Astrocyte (in vitro differentiated cells and primary cell): ENCODE measurements at regions not wholly inside any gene's neighbourhood (a gene's known extent, or its start where the extent isn't known, plus 50 kb on each side); places are given as distances from the start of the nearest gene placed in this dataset.
"Not testable (repeated sequence)": the region's sequence is repeated elsewhere in the genome, so short reads cannot be mapped to it uniquely, and the experiment has no call there.

Experiments
- DNase-seq: peaks from one replicate; pipeline ENCODE4 v3.0.0-alpha.2; 2010; ENCODE audit warnings: low read depth
- FAIRE-seq: peaks from 2 replicates; lab custom pipeline; 2011; peaks lifted over from hg19 to GRCh38; lab: Jason Lieb, UNC
- H2AFZ ChIP-seq: 2 replicates; pipeline ENCODE4 v1.6.0; 2012; ENCODE audit warnings: low read depth, low read length, inconsistent platforms
- H3K27ac ChIP-seq: 2 replicates; pipeline ENCODE4 v1.5.1; 2011; ENCODE audit warnings: low read depth, low read length, inconsistent platforms
- H3K27me3 ChIP-seq: 2 replicates; pipeline ENCODE4 v1.6.0; 2011; ENCODE audit warnings: low read length, inconsistent platforms; ENCODE audit not compliant: insufficient read depth
- H3K36me3 ChIP-seq: 2 replicates; pipeline ENCODE4 v1.5.1; 2011; ENCODE audit warnings: low read length, inconsistent platforms; ENCODE audit not compliant: insufficient read depth
- H3K4me1 ChIP-seq: 2 replicates; pipeline ENCODE4 v1.5.1; 2011; ENCODE audit warnings: low read length, inconsistent platforms; ENCODE audit not compliant: insufficient read depth
- H3K4me2 ChIP-seq: 2 replicates; pipeline ENCODE4 v1.6.0; 2012; ENCODE audit warnings: low read length, inconsistent platforms
- H3K4me3 ChIP-seq: 2 replicates; pipeline ENCODE4 v1.5.1; 2011; ENCODE audit warnings: low read depth, mild to moderate bottlenecking, low read length, inconsistent platforms; ENCODE audit not compliant: insufficient read depth
- H3K79me2 ChIP-seq: 2 replicates; pipeline ENCODE4 v1.6.0; 2012; ENCODE audit warnings: mild to moderate bottlenecking, low read length, inconsistent platforms; ENCODE audit not compliant: insufficient read depth
- H3K9ac ChIP-seq: 2 replicates; pipeline ENCODE4 v1.6.0; 2012; ENCODE audit warnings: mild to moderate bottlenecking, low read length, inconsistent platforms
- H3K9me3 ChIP-seq: 2 replicates; pipeline ENCODE4 v1.5.1; 2012; ENCODE audit warnings: low read depth, mild to moderate bottlenecking, low read length, inconsistent platforms; ENCODE audit not compliant: insufficient read depth
- H4K20me1 ChIP-seq: 2 replicates; pipeline ENCODE4 v1.6.0; 2012; ENCODE audit warnings: low read length, inconsistent platforms; ENCODE audit not compliant: insufficient read depth
- H3K27ac Mint-ChIP-seq: one replicate; pipeline ENCODE4 v1.8.0; 2021; ENCODE audit warnings: mild to moderate bottlenecking, mixed read lengths; ENCODE audit not compliant: unreplicated experiment
- H3K27me3 Mint-ChIP-seq: one replicate; pipeline ENCODE4 v1.8.0; 2021; ENCODE audit warnings: low read depth, mixed read lengths; ENCODE audit not compliant: unreplicated experiment
- H3K36me3 Mint-ChIP-seq: one replicate; pipeline ENCODE4 v1.8.0; 2021; ENCODE audit warnings: low read depth, mixed read lengths; ENCODE audit not compliant: unreplicated experiment
- H3K4me1 Mint-ChIP-seq: one replicate; pipeline ENCODE4 v1.8.0; 2021; ENCODE audit warnings: low read depth, mixed read lengths; ENCODE audit not compliant: unreplicated experiment
- H3K4me3 Mint-ChIP-seq: one replicate; pipeline ENCODE4 v1.8.0; 2021; ENCODE audit warnings: mild to moderate bottlenecking, moderate library complexity, mixed read lengths; ENCODE audit not compliant: unreplicated experiment
- H3K9me3 Mint-ChIP-seq: one replicate; pipeline ENCODE4 v1.8.0; 2021; ENCODE audit warnings: mild to moderate bottlenecking, mixed read lengths; ENCODE audit not compliant: unreplicated experiment
- EZH2 ChIP-seq: IDR thresholded peaks from 2 replicates; pipeline ENCODE4 v1.6.1; 2012; ENCODE audit warnings: mild to moderate bottlenecking, low read length, inconsistent platforms; ENCODE audit not compliant: insufficient read depth
- TF ChIP-seq, protein P1 (sequence below): IDR thresholded peaks from 2 replicates; pipeline ENCODE4 v1.5.1; 2011; ENCODE audit warnings: low read depth, mild to moderate bottlenecking, inconsistent platforms, low read length, moderate library complexity; ENCODE audit not compliant: insufficient read depth

DNA sequence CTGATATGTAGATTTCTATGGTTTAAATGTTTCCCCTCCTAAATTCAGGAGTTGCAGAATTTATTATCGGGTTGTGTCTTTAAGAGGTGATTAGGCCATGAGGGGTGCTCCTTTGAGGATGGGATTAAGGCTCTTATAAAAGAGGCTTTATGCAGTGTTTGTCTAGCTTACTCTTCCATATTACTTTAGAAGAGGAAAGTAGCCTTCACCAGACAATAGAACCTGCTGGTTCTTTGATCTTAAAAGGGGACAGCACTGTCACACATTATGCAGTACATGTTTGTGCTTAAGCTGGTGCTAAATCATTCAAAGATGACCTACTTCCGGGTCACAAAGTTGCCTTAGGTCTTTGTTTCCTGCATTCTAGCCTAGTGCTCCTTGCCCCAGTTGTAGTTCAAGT lies 81.0 kb downstream of the CPXCR1 start:
- H3K9ac ChIP-seq, result no peak overlapping the region
- H2AFZ ChIP-seq, result no peak overlapping the region
- Mint-ChIP-seq H3K4me3 (no peak overlapping the region), H3K9me3 (no peaks in the 10 kb centered on the region), H3K4me1 (no peaks in the 10 kb centered on the region), H3K36me3 (no peaks in the 10 kb centered on the region), H3K27ac (no peak overlapping the region), H3K27me3 (no peaks in the 10 kb centered on the region)
- no peaks in the 10 kb centered on the region for H3K27me3 ChIP-seq
- H3K9me3 ChIP-seq, result no peaks in the 10 kb centered on the region
- H4K20me1 ChIP-seq, result no peaks in the 10 kb centered on the region
- TF ChIP-seq, protein P1, sequence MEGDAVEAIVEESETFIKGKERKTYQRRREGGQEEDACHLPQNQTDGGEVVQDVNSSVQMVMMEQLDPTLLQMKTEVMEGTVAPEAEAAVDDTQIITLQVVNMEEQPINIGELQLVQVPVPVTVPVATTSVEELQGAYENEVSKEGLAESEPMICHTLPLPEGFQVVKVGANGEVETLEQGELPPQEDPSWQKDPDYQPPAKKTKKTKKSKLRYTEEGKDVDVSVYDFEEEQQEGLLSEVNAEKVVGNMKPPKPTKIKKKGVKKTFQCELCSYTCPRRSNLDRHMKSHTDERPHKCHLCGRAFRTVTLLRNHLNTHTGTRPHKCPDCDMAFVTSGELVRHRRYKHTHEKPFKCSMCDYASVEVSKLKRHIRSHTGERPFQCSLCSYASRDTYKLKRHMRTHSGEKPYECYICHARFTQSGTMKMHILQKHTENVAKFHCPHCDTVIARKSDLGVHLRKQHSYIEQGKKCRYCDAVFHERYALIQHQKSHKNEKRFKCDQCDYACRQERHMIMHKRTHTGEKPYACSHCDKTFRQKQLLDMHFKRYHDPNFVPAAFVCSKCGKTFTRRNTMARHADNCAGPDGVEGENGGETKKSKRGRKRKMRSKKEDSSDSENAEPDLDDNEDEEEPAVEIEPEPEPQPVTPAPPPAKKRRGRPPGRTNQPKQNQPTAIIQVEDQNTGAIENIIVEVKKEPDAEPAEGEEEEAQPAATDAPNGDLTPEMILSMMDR, result no peak
- H3K27ac ChIP-seq, result no peak overlapping the region
- H3K36me3 ChIP-seq, result no peaks in the 10 kb centered on the region
- H3K4me2 ChIP-seq, result no peak overlapping the region
- DNase-seq (no peak), FAIRE-seq (no peak)
- H3K4me3 ChIP-seq, result no peak overlapping the region
- H3K4me1 ChIP-seq, result no peaks in the 10 kb centered on the region
- no peaks in the 10 kb centered on the region for H3K79me2 ChIP-seq

DNA sequence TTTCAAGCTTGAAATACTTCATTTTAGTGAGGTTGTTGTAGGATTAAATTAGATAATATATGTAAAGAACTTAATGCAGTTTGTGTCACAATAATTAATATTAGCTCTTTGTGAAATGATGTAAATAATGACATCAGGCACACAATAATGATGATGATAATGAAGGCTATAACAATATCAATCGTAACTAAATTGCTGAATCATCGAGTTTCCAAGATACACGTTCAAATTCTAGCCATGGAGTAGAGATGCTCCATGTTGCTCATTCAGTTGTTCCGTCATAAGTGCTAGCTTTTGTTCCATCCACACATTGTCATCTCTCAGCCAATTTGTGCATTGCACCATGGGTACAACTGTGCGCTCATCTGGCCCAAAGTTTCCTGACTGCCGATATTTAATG lies 83.1 kb downstream of the CPXCR1 start:
- Histone ChIP-seq H3K36me3 (no peaks in the 10 kb centered on the region), H3K9ac (no peak overlapping the region), H3K9me3 (no peaks in the 10 kb centered on the region), H3K4me1 (no peaks in the 10 kb centered on the region), H3K4me2 (no peak overlapping the region), H3K79me2 (no peaks in the 10 kb centered on the region), H3K4me3 (no peak overlapping the region), H3K27ac (no peak overlapping the region), H2AFZ (no peak overlapping the region), H3K27me3 (no peaks in the 10 kb centered on the region), H4K20me1 (no peaks in the 10 kb centered on the region)
- DNase-seq, result no peak
- H3K4me1 Mint-ChIP-seq, result no peaks in the 10 kb centered on the region
- H3K4me3 Mint-ChIP-seq, result no peak overlapping the region
- peak; percentile 97 for FAIRE-seq
- no peaks in the 10 kb centered on the region for H3K9me3 Mint-ChIP-seq
- no peaks in the 10 kb centered on the region for H3K27me3 Mint-ChIP-seq
- no peaks in the 10 kb centered on the region for H3K36me3 Mint-ChIP-seq
- no peak for TF ChIP-seq EZH2
- H3K27ac Mint-ChIP-seq, result no peak overlapping the region

DNA sequence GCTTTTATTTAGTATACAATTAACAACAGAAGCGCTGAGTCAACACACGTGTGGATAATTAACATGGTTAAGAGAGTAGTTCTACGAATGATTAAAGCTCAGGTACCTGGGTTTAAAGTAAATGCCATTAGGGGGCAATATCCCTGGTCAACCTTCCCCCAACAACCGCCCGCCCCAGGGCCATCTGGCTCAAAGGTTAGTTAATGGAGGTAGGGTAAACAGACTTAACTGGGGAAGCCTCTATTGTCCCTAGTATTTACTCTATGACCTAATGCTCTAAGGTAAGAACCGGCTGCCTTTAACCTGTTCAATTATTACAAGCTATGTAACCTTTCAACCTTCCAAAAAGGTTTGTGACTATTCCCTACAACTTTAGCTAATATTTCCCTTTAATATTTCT lies 90.7 kb downstream of the CPXCR1 start:
- H3K27me3 ChIP-seq, H3K79me2 ChIP-seq, DNase-seq, H3K36me3 Mint-ChIP-seq, H3K9me3 Mint-ChIP-seq, H4K20me1 ChIP-seq, H3K4me2 ChIP-seq, H3K36me3 ChIP-seq, H3K9ac ChIP-seq, FAIRE-seq, H3K4me1 Mint-ChIP-seq, H3K4me3 Mint-ChIP-seq, H3K4me1 ChIP-seq, H3K27ac Mint-ChIP-seq, H3K4me3 ChIP-seq, H3K27me3 Mint-ChIP-seq, H2AFZ ChIP-seq, H3K27ac ChIP-seq, H3K9me3 ChIP-seq: not testable (repeated sequence)

DNA sequence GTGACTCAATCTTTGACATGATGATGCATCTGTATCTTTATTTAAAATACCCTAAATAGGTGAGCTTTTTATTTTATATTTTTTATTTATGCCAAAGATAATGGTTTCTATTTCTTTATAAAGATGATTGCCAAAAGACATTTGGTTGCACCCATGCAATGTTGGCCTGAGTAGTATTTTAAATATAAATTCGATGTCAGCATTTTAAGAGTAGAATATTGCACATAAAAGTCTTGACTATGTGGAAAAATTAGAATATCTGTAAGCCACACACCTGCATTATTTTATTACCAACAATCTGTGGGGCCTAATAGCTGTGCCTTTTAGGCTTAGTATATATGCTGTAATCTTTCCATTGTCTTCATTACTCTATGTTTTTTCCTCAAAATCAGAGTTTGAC lies 91.4 kb downstream of the CPXCR1 start:
- Histone ChIP-seq H2AFZ (no peak overlapping the region), H3K9ac (no peak overlapping the region), H3K4me1 (no peaks in the 10 kb centered on the region), H3K4me3 (no peak overlapping the region), H3K27me3 (no peaks in the 10 kb centered on the region), H3K4me2 (no peak overlapping the region), H3K9me3 (no peaks in the 10 kb centered on the region), H3K27ac (no peak overlapping the region), H3K79me2 (no peaks in the 10 kb centered on the region), H3K36me3 (no peaks in the 10 kb centered on the region), H4K20me1 (no peaks in the 10 kb centered on the region)
- DNase-seq (no peak), FAIRE-seq (no peak)
- no peaks in the 10 kb centered on the region for H3K9me3 Mint-ChIP-seq
- no peak for TF ChIP-seq EZH2
- TF ChIP-seq, protein P1, result no peak
- peaks cover 9% of the 10 kb centered on the region for H3K4me1 Mint-ChIP-seq
- no peak overlapping the region for H3K4me3 Mint-ChIP-seq
- H3K36me3 Mint-ChIP-seq, result no peaks in the 10 kb centered on the region
- no peak overlapping the region for H3K27ac Mint-ChIP-seq
- H3K27me3 Mint-ChIP-seq, result no peaks in the 10 kb centered on the region

DNA sequence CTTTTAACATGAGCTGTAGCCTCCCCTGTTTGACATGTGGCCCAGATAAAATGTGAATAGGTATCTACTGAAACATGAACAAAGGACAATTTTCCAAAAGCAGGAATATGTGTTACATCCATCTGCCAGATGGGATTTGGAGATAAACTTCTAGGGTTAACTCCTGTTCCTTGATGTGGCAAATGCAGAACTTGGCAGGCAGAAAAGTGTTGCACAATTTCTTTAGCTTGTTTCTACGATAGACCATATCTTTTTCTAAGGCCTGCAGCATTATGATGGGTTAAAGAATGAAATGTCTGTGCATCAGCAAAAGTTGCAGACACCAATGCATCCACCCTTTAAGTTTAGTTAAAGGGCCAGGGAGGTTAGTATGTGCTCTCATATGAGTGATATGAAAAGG lies 96.8 kb downstream of the CPXCR1 start:
- H3K4me3 Mint-ChIP-seq, H3K4me2 ChIP-seq, H3K27ac ChIP-seq, H3K36me3 ChIP-seq, H3K4me1 Mint-ChIP-seq, H3K27me3 ChIP-seq, H3K9me3 Mint-ChIP-seq, H4K20me1 ChIP-seq, H3K9ac ChIP-seq, H3K79me2 ChIP-seq, H3K36me3 Mint-ChIP-seq, H3K9me3 ChIP-seq, H3K27ac Mint-ChIP-seq, H3K4me3 ChIP-seq, H3K4me1 ChIP-seq, H2AFZ ChIP-seq, FAIRE-seq, H3K27me3 Mint-ChIP-seq, DNase-seq: not testable (repeated sequence)
